GM21390 (cell line): ENCODE measurements at regions not wholly inside any gene's neighbourhood (a gene's known extent, or its start where the extent isn't known, plus 50 kb on each side); places are given as distances from the start of the nearest gene placed in this dataset.

Experiments used
- ATAC-seq: cut with Tn5 transposase; IDR thresholded peaks from one replicate; pipeline ENCODE4 v1.9.1; 2021; ENCODE audit not compliant: unreplicated experiment

DNA sequence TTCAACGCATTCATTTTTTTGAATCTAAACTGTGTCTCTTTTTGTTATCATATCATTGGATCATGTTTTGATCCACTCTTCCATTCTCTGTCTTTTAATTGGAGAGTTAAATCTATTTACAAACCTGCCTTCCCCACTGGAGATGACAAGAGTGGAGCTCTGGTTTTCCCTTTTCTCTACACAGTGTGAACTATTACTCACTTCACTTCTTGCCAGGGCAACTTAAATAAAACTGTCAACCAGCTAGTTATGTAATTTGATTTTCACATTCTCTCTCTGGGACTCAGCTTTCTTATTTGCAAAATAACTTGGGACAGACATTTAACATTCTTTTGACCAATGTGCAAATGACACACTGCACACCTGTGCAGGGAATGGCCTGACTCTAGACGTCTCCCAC lies 230.8 kb upstream of the CST7 start:
- no peak for ATAC-seq

- no peak for ATAC-seq
Measured at GRCh38 chr20:24718696-24719095, 230.4 kb upstream of the CST7 start.

GRCh38 chr20:24720957-24721356 lies 228.1 kb upstream of the CST7 start:
- no peak for ATAC-seq

- ATAC-seq = no peak
Measured at GRCh38 chr20:24721891-24722568, 227.0 kb upstream of the CST7 start.

GRCh38 chr20:24722586-24722985 lies 226.5 kb upstream of the CST7 start:
- no peak for ATAC-seq

DNA sequence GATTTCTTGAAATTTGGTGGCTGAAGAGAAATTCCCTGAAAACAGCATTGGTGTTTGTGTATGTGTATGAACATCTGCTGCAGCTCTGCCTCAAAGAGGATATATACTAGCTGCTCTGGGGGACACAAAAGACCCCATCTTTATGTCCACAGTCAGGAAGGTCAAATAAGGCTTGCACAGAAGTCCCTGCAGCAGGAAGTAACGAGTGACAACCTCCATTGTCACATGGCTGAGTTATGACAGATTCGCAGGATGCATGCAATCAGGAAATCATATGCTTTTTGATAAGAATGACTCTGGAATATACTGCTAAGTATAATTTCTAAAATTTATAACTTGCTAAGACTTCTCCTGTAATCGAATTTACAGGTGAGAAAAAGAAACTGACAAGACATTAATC lies 225.9 kb upstream of the CST7 start:
- no peak for ATAC-seq

- no peak for ATAC-seq
Measured at GRCh38 chr20:24723647-24724352, 225.3 kb upstream of the CST7 start.

GRCh38 chr20:24724982-24725533 lies 224.0 kb upstream of the CST7 start:
- no peak for ATAC-seq

DNA sequence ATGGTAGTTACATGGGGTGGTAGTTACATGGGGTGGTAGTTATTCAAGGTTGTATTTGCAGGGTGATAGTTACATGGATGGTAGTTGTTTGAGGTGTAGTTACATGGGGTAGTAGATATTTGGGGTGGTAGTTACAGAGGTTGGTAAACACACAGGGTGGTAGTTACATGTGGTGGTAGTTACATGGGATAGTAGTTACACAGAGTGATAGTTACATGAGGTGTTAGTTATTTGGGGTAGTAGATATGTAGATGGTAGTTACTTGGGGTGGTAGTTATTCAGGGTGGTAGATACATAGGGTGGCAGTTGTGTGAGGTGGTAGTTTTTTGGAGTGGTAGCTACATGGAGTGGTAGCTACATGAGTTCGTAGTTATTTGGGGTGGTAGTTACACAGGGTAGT lies 221.3 kb upstream of the CST7 start:
- no peak for ATAC-seq

GRCh38 chr20:24729896-24730605 lies 219.0 kb upstream of the CST7 start:
- no peak for ATAC-seq

DNA sequence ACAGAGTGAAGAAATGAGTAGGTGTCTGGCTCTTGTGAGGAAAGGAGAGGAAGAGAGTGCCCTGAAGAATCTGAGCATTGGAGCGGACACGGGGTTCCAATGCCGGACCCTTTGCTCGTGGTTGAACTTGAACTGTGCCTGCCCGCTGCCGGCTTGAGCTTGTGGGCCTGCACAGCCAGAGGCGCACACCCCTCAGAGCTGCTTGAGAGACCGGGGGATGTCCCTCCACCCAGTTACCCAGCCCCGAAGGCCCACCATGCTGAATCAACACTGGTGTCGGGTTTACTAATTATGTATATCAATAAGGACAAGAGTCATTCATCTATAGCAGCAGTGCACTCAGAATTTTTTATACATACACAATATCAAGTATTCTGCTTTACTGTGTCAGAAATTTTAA lies 218.3 kb upstream of the CST7 start:
- no peak for ATAC-seq

- no peak for ATAC-seq
Measured at GRCh38 chr20:24731312-24731711, 217.8 kb upstream of the CST7 start.

GRCh38 chr20:24732076-24732475 lies 217.0 kb upstream of the CST7 start:
- ATAC-seq = no peak

DNA sequence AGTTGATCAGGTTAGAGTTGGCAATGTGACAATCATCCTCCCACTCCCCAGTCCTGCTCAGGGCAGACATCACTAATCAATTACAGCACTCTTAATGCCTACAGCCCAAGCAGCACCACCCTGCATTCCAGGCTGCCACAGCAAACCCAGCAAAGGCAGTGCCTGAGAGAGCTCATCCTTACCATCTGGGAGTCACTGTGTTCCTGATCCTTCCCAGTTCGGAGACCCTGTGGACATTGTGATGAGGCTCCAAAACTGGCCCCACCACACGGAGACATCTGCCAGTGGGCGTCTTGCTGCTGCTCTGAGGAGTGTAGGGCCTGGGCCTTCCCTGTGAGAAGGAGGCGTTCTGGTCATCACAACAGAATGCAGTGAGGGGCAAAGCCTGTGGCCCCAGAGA lies 216.5 kb upstream of the CST7 start:
- no peak for ATAC-seq

DNA sequence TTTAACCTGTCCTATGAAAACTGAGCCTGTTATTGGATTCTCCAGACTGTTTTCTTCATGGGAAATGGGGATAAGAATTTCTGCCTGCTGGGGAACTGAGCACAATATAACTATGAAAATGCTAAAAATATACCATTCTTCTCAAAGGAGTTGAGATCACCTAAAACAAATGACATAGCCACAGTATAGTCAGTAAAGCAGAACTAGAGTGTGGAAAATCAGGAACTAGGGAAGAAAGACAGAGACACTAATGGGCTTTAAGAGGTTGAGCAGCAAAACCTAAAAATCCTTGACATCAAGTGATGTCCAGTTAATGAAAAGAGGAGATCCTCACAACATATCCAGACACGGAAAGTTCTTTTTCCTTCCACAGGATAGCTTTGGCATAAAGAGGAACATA lies 215.7 kb upstream of the CST7 start:
- ATAC-seq = no peak

- ATAC-seq = no peak
Measured at GRCh38 chr20:24734139-24734538, 214.9 kb upstream of the CST7 start.

GRCh38 chr20:24735263-24735662 lies 213.8 kb upstream of the CST7 start:
- no peak for ATAC-seq

DNA sequence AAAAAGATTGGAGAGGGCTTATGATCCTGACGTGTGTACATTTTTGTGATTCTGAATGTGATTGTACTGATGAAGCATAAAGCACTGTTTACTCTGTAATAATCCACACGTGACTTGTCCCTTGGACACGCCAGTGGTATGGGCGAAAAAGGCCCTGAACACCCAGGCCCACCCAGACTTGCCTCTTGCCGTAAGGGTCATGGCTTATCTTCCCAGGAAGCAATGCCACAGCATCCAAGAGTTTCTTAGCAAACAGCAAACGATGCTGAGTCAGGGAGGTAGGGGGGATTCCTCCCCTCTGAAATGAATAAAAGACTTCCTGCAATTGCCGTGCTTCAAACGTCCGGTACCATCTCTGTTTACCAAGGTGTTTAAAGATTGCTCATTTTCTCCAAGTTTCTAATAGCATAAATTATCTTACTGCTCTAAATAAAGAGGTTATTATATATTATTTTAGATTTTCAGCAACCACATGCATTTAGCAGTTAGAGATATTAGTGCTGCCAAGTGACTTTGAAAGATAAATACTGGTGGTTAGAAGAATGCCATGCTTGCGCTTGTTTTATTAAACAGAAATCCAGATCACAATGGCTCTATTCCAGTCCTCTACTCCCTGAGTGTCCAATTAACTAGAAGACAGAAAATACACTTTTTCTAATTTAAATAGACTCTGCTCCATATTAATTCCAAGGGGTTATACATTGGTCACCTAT lies 212.8 kb upstream of the CST7 start:
- ATAC-seq = no peak

DNA sequence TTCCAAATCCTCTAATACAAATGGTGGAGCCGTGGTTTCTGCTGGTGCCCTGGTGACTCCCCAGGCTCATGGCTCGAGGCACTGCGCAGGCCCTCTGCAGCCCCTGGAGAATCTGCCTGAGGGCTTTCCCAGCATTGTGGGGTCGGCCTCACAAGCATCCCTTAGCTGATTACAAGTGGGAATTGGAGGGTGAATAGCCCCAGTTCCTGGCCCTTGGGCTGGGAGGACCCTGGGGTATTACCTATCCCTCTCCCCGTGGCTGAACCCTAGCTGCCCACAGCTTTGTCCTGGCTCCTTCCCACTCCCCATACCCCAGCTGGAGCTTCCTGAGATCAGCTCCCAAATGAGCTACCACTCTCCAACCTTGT lies 212.2 kb upstream of the CST7 start:
- ATAC-seq = no peak

DNA sequence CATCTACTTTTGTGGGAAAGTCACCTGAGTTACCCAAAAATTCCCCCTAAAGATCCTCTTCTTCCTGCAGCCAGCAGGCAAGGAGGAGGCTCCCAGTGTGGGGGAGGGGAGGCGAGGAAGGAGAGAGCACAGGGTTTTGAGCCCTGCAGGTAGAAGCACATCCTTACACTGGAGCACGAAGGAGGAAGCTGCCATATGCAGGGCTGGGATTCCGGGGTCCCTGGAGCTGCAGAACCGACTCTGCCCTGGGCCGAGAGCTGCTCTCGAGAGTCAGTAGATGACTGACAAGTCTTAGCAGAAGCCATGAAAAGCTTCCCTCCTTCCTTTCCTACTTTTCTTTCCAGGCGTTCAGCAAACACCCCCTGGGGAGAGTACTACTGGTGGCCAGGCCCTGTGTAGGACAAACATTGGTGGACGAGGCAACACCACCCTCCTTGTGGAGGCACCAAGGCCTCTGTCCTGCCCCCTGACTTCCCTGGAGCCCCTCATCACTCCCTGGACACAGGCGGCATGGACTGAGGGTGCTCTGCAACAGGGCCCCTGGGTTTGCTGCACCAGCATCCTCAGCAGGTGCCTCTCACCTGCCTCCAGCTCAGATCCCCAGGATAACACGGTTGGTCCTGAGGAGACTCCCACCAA lies 211.7 kb upstream of the CST7 start:
- ATAC-seq = no peak
